Limb (tissue), 2 donors: ENCODE measurements at regions not wholly inside any gene's neighbourhood (a gene's known extent, or its start where the extent isn't known, plus 50 kb on each side); places are given as distances from the start of the nearest gene placed in this dataset.
"Not testable (repeated sequence)": the region's sequence is repeated elsewhere in the genome, so short reads cannot be mapped to it uniquely, and the experiment has no call there.

Source experiments
- DNase-seq, 2 donors: peaks; one replicate each; pipeline ENCODE4 v3.0.0-alpha.2; 2016; ENCODE audit errors: extremely low spot score in 2 of 2

DNA sequence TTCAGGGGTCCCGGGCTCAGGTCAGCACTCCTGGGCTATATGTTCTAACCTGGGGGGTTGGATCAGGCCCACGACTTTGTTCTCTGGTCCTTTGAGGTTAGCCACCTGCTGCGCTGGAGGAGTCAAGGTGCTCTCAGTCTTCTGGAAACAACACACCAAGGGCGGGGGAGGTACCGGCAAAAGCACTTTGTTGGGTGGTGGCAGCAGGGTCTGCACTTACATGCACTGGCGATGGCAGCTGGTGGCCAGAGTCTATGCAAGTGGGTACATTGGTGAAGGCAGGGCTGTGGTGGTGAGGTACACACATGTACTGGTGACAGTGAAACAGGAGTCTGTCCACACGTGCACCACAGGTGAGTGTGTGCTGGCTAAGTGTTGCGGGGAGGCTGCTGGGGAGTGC is 194.2 kb upstream of the MAGI2 start:
- DNase-seq, result no peak

DNA sequence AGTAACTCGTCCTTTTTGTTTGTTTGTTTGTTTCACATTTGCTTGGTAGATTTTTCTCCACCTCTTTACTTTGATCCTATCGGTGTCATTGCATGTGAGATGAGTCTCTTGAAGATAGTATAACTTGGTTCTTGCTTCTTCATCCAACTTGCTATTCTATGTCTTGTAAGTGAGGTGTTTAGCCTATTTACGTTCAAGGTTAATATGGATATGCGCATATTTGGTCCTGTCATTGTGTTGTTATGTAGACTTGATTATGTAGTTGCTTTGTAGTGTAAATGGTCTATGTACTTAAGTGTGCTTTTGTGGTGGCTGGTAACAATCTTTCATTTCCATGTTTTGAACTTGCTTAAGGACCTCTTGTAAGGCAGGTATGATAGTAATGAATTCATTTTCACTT is 192.8 kb upstream of the MAGI2 start:
- no peak for DNase-seq

DNA sequence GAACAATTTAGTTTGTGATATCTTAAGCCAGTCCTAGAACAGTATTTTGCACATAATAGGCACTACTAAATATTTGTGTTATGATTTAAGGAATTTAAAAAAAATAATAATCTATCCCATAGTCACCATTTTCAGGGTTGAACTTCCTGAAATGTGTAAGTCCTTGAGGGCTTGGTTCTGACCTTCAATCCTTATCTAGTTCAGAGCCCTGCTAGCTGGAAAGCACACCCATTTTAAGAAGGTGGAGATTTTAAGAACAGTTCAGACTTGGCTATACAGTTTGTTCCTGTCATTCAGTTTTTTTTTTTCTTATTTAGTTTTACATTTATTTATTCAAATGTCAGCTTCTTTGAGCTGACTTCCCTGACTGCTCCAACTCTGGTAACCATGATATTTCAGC is 183.4 kb upstream of the MAGI2 start:
- DNase-seq, result no peak

DNA sequence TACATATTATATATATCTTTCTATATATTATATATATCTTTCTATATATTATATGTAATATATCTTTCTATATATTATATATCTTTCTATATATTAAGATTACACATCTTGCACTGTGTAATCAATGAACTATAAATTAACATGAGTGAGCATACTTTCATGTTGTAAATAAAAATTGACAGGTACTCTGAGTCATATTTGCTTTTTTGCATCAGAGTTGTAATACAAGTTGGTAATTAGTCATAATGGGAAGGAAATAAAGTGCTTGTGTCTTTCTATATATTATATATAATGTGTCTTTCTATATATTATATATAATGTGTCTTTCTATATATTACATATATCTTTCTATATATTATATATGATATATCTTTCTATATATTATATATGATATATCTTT is 172.5 kb upstream of the MAGI2 start:
- DNase-seq, result not testable (repeated sequence)

DNA sequence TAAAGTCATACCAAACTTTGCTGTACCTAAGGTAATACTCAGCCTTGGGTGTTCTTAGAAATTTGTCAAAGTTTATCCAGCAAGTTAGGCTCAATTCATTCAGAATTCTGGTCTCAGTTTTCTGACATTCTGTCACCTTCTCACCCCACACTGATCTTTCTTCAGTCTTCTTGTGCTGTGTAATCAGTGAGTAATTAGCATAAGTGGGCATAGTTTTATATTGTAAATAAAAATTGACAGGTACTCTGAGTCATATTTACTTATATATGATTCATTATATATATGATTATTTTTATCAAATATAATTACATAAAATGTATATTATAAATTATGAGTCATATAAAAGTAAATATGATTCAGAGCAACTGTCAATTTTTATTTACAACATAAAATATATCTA is 170.9 kb upstream of the MAGI2 start:
- no peak for DNase-seq

DNA sequence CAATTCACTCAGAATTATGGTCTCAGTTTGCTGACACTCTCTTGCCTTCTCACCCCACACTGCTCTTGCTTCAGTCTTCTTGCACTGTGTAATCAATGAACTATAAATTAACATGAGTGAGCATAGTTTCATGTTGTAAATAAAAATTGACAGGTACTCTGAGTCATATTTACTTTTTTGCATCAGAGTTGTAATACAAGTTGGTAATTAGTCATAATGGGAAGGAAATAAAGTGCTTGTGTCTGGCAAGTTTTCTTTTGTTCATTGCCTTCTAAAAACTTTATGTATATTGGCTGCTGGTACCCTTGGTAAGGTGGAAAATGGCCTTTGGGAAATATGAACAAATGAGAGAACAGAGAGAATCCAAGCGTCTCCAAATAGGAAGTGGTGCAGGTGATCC is 169.3 kb upstream of the MAGI2 start:
- no peak for DNase-seq

DNA sequence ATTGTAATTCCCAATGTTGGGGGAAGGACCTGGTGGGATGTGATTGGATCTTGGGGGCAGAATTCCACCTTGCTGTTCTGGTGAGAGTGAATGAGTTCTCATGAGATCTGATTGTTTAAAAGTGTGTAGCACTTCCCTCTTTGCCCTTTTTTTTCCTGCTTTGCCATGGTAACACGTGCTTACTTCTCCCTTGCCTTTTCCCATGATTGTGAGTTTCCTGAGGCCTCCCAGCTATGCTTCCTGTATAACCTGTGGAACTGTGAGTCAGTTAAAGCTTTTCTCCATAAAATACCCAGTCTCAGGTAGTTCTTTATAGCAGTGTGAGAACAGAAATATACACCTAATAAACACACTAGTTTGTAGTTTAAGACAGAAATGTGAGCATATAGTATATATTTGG is 166.8 kb upstream of the MAGI2 start:
- DNase-seq, result no peak

DNA sequence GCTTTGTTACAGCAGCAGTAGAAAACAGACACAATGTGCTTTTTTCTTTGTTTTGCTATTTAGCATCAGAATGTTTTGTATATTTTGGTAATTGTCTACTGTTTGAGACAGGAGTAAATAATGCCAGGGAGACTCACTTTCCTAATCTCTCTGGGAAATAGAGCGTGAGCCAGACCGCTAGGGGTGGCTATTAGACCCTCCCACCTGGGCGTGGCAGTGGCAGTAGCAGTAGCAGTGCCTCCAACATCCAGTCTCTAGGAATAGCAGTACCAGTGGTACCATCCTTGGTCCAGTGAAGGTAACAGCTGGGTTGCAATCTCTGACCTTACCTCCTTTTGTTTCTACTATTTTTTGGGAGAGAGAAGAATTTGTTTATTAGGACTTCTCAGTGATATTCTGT is 165.7 kb upstream of the MAGI2 start:
- DNase-seq, result no peak

DNA sequence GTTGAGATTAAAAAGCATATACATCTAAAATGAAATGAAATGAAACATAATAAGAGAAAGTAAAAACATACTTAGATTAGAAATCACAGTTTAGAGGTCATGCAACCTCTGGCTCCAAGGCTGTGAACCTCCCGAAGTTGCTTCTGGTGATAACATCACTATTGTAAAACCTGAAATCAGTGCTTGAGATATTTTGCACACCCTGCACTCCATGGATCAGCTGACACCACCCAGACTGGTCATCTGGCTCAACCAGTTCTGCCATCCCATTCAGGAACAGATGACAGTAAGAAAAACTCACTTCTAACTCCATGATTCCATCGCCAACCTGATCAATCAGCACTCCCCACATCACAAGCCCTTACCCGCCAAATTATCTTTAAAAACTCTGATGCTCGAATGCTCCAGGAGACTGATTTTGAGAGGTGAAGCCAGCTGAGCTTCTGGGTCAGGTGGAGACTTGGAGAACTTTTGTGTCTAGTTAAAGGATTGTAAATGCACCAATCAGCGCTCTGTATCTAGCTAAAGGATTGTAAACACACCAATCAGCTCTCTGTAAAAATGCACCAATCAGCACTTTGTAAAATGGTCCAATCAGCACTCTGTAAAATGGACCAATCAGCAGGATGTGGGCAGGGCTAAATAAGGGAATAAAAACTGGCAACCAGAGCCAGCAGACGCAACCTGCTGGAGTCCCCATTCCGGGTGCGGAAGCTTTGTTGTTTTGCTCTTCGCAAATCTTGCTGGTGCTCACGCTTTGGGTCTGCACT is 162.6 kb upstream of the MAGI2 start:
- no peak for DNase-seq

DNA sequence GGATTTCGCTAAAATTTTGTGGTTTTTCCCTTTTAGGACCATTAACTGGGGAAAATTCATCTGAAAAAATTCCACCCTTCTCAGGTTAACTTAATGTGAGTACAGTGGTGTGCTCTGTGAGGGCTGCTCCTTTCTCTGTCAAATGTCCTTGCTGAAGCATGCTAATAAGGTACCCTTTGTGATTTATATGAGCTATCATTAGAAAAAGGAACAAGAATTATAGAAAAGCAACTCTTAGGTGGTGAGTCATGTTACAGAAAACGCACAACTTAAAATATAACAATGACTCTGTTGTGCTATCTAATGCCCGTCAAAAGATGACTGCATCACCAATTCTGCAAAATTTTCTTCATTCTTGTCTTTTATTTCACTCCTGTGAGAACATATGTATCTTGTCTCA is 162.0 kb upstream of the MAGI2 start:
- DNase-seq, result no peak

DNA sequence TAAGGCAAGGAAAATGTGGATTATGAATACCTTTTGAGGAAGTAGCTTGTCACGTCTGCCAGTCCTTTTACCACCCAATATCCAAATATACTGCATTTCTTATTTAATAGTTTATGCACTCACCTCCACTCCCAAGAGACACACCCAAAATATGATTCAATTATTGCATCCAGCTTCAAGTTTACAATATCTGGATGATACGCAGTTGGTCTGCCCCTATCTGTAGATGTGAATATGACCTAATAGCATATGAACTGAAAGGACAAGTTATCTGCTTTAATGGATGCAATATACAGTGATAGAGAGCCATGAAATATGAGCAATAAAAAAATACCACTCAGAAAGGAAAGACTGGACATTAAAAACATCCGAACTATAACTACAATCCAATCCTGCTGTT is 159.4 kb upstream of the MAGI2 start:
- no peak for DNase-seq

DNA sequence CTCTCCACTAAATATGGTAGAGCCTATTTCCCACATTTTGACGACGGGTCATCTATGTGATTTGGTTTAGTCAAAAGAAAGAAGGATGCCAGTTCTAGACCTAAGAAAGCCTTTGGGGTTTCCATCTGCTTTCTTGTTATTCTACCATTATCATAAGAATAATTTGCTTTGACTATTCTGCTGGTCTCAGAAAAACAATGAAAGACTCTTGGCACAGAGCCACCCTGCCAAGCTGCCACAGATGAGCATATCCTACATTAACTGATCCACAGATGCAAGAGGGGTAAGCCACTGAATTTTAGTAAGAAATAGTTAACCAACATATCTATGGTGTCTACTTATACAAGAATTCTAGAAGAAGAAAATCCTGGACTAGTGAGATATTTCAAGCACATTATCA is 158.6 kb upstream of the MAGI2 start:
- no peak for DNase-seq

DNA sequence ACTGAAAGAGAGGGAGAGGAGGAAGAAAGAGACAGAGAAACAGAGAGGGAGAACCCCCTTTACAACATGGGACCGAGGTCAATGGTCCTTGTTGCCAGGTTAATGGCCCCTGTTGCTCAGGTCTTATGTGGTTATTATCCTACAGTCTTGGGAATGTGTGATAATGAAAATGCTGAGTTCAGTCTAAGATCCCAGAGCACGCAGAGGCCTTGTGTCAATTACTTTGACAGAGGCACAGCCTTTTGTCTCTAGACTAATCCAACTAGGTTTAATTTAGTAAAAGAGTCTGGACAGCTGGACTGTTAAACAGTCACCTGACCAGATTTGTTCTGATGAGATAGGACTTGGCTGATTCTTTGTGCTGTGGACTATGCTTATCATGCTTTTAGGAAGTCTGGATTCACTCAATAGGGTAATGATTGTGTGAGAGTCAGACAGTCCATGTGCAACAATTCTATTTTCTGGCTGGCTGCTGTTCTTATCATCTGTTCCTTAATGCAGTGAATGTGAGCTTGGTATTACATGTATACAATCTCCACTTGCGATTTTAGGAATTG is 157.4 kb upstream of the MAGI2 start:
- no peak for DNase-seq

DNA sequence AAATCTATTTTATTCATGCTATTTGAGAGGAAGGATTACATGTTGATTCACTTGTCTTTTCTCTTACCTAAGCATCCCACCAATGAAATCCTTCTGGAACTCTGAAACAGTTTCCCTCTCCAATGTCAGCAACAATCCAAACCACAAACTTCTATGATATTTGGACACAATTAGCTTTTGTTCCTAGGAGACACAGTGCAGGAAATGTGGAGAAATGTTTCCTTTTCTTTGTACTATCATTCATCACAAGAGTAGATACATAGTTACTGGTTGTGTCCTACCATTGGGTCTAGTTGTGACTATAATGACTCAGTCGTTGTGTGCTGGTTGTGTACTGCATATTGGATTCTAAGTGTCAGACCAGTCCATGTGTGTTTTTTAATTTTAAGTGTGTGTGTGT is 156.8 kb upstream of the MAGI2 start:
- no peak for DNase-seq

DNA sequence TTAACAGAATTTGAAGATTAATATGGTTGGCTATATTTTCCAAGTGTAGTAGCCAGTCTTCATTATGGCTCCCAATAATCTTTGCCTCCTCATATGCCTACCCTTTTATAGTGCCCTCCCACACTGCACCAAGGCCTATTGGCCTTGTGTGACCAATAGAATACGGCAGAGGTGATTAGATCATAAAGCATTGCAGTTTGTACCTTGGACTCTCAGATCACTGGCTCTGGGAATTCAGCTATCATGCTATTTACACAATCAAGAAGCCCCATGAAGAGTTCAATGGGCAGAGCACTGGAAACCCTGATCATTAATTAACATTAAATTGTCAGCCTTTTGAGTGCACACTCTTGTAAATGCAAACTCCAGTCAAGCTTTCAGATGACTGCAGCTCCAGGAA is 154.5 kb upstream of the MAGI2 start:
- no peak for DNase-seq

DNA sequence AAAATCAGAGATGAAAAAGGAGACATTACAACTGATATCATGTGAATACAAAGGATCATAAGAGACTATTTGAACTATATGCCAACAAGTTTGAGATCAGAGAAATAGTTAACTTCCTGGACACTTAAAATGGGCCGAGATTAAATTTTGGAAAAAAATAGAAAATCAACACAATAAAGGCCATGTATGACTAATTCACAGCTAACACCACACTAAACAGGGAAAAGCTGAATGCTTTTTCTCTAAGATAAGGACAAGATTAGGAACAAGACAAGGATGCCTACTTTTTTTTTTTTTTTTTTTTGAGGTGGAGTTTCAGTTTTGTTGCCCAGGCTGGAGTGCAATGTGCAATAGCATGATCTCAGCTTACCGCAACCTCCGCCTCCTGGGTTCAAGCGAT is 151.4 kb upstream of the MAGI2 start:
- no peak for DNase-seq

DNA sequence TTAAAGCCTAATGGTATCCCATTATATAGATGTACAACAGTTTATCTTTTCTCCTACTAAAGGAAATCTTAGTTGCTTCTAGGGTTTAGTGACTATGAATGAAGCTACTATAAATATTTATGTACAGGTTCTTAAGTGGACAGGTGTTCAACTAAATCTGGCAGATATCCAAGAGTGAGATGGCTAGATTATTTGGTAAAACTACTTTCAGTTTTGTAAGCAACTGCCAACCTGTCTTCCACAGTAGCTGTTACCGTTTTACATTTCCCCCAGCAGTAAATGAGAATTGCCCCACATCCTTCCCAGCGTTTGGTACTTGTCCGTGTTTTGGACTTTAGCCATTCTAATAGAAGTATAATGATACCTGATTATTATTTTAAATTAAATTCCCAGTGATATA is 144.9 kb upstream of the MAGI2 start:
- DNase-seq, result no peak

DNA sequence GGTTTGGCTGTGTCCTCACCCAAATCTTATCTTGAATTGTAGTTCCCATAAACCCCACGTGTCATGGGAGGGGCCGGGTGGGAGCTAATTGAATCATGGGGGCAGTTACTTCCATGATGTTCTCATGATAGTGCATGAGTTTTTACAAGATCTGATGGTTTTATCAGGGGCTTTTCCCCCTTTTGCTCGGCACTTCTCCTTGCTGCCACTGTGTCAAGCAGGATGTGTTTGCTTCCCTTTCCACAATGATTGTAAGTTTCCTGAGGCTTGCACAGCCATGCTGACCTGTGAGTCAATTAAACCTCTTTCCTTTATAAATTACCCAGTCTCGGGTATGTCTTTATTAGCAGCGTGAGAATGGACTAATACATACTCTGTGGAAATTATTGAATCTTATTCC is 141.2 kb upstream of the MAGI2 start:
- DNase-seq, result not testable (repeated sequence)

DNA sequence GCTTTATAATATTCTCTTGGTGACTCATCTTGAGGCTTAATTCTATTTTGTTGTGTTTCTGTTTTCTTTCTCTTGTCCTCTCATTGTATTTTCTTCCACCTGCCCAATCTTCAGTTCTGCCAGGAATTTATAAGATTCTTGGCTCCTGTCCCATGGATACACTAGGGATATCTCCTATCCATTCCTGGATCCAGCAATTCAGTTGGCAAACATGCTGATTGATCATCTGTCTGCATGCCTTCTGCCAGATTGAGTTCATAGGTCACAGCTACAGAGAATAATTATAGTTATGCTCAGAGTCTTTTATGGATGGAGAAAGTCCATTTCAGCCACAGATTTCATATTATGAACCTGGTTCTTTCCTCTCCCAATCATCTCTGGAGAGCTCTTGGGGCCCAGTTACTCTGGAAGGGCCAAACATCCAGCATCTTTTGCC is 140.4 kb upstream of the MAGI2 start:
- peak in 1 of 2 donors; percentile 45 for DNase-seq

DNA sequence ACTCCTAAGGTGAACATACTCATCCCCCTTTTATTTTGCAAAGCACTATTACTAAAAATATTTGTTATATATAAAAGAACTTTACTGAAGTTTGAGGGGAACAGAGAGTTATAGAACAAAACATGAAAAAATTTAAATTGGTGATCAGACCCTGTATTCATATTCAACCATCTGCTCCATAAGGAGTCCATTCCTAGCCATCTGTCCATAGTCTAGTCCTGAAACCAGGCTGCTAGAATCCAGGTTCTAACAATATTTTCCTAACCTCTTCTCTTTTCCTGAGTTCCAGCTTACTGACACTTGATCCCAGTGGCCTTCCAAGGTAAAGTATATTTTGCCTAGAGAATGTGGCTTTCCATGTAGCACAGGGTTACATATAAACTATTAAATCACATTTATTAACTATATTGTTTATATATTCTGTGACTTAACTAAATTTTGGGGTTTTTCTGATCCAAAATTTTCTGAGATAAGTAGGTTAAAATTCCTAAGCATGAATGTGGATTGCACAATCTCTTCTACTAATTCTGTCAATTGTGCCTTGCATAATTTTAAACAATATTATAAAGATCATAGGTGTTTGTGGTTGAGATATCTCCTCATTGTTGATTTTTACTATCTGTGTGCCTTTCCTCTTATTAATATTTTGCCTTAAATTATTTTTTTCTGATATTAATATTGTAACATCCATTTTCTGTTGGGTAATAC is 137.6 kb upstream of the MAGI2 start:
- DNase-seq, result no peak

DNA sequence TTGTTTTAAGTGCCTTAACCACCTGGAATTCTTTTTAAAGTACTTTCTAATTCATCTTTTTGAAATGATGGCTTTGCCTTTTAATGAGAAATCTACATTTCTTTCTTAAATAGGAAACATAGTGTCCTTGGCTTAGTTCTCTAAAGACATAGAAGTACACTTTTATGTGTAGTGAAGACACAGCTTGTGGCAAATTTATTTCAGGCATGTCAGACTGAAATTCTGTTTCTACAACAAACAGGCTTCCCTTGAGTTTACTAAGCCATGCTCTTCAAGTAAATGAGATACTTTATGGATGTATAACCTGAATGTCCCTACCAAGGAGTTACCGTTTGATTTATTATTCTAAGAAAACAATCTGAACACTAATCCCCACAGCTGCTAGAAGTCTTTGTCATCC is 136.9 kb upstream of the MAGI2 start:
- DNase-seq, result no peak

DNA sequence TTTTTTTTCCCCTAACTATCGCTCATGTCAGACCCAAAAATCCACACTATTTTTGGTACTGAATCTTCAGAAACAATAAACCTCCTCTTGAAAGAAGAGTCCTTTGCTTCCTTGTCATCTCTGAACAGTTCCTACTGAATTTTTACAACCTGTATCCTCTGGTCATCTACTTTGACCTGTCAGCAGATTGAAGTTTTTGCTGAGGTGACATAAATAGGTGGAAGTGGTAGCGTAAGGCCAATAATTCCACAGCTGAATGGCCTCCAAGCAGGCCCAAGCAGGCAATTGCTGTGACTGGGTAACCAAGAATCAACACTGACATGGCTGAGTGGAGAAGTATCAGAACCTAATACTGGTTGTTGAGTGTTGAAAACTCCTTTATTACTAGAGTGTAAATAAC is 117.4 kb upstream of the MAGI2 start:
- no peak for DNase-seq
